ENCODE measurements at regions not wholly inside any gene's neighbourhood (a gene's known extent, or its start where the extent isn't known, plus 50 kb on each side); places are given as distances from the start of the nearest gene placed in this dataset.

- TF ChIP-seq, protein P1, sequence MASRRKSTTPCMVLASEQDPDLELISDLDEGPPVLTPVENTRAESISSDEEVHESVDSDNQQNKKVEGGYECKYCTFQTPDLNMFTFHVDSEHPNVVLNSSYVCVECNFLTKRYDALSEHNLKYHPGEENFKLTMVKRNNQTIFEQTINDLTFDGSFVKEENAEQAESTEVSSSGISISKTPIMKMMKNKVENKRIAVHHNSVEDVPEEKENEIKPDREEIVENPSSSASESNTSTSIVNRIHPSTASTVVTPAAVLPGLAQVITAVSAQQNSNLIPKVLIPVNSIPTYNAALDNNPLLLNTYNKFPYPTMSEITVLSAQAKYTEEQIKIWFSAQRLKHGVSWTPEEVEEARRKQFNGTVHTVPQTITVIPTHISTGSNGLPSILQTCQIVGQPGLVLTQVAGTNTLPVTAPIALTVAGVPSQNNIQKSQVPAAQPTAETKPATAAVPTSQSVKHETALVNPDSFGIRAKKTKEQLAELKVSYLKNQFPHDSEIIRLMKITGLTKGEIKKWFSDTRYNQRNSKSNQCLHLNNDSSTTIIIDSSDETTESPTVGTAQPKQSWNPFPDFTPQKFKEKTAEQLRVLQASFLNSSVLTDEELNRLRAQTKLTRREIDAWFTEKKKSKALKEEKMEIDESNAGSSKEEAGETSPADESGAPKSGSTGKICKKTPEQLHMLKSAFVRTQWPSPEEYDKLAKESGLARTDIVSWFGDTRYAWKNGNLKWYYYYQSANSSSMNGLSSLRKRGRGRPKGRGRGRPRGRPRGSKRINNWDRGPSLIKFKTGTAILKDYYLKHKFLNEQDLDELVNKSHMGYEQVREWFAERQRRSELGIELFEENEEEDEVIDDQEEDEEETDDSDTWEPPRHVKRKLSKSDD (CRISPR knock-in tag; IDR thresholded peaks at IDR 0.05; ENCODE audit: low read depth) = no peak
- TF ChIP-seq ZSCAN22 (CRISPR knock-in tag; IDR thresholded peaks at IDR 0.05) = no peak
- TF ChIP-seq, protein P2, sequence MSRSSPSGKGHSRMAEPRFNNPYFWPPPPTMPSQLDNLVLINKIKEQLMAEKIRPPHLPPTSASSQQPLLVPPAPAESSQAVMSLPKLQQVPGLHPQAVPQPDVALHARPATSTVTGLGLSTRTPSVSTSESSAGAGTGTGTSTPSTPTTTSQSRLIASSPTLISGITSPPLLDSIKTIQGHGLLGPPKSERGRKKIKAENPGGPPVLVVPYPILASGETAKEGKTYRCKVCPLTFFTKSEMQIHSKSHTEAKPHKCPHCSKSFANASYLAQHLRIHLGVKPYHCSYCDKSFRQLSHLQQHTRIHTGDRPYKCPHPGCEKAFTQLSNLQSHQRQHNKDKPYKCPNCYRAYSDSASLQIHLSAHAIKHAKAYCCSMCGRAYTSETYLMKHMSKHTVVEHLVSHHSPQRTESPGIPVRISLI (CRISPR knock-in tag; IDR thresholded peaks at IDR 0.05; ENCODE audit: borderline replicate concordance) = no peak
- TF ChIP-seq ZSCAN29 (CRISPR knock-in tag; conservative IDR thresholded peaks at IDR 0.05) = no peak
- no peak for TF ChIP-seq BRF2 (CRISPR knock-in tag; IDR thresholded peaks at IDR 0.05)
- TF ChIP-seq POLR2A (IDR thresholded peaks at IDR 0.05; ENCODE audit: insufficient read depth in 1 of 2, low read depth in 2 of 2, low read length in 2 of 2) = no peak
- no peaks in the 10 kb centered on the region for H4K20me1 ChIP-seq (ENCODE audit: insufficient read depth, low read length)
- no peak overlapping the region for H3K9ac ChIP-seq (ENCODE audit: insufficient read depth, low read depth, low read length)
- FAIRE-seq = no peak
- intact Hi-C loops (cut with micrococcal nuclease; ENCODE audit: unreplicated experiment) (no loop called here), in situ Hi-C loops (cut with HindIII; ENCODE audit: extremely low pct_ligation_motif_present, low pct_unique_long_range_greater_than_20kb) (no loop called here)
- no peaks in the 10 kb centered on the region for H3K27me3 ChIP-seq (ENCODE audit: control insufficient read depth in 1 of 2, insufficient read depth in 2 of 2, low read length in 2 of 2)
- H3K79me2 ChIP-seq (ENCODE audit: insufficient read depth, low read length) = no peaks in the 10 kb centered on the region
- H3K9me3 ChIP-seq (ENCODE audit: low read length) = no peaks in the 10 kb centered on the region
- POLR2A ChIA-PET = no interaction called here
- no peak overlapping the region for H3K4me2 ChIP-seq (ENCODE audit: low read depth, low read length)
- H3K4me3 ChIP-seq (replicated peaks in 1 of 3; ENCODE audit: insufficient read depth in 1 of 3, low read depth in 2 of 3, low read length in 3 of 3) = no peak overlapping the region
- no TSS peak for BruUV-seq (replicated peaks)
- H3K27ac ChIP-seq (ENCODE audit: extremely low read length, insufficient read depth, low read length) = no peak overlapping the region
- H3K36me3 ChIP-seq (replicated peaks in 1 of 2; ENCODE audit: control insufficient read depth in 1 of 2, insufficient read depth in 2 of 2, low read length in 2 of 2) = no peaks in the 10 kb centered on the region
- CTCF ChIA-PET (ENCODE audit: low intra/inter-chr PET ratio, low total read pairs) = no interaction called here
- no peak for DNase-seq (ENCODE audit: low spot score)
- 0% methylated on average over 1 of the region's 1 CpG for WGBS (ENCODE audit: low lambda C conversion rate)
- no peak overlapping the region for H2AFZ ChIP-seq (ENCODE audit: low read length)
- H3K4me1 ChIP-seq (ENCODE audit: insufficient read depth, low read length) = no peaks in the 10 kb centered on the region
- ATAC-seq = no peak
Measured at GRCh38 chr11:80617156-80617555, 1176.3 kb upstream of the TENM4 start.
